Endodermal cell (in vitro differentiated cells): ENCODE measurements at regions not wholly inside any gene's neighbourhood (a gene's known extent, or its start where the extent isn't known, plus 50 kb on each side); places are given as distances from the start of the nearest gene placed in this dataset.

Experiments used
- DNase-seq: peaks from one replicate; pipeline ENCODE4 v3.0.0-alpha.2; 2017
- H3K27ac ChIP-seq: 2 replicates; pipeline ENCODE4 v1.5.1; 2013; ENCODE audit warnings: mild to moderate bottlenecking, low read depth, low read length, moderate library complexity
- H3K27me3 ChIP-seq: 2 replicates; pipeline ENCODE4 v1.6.1; 2013; ENCODE audit warnings: mild to moderate bottlenecking, low read length, moderate library complexity; ENCODE audit not compliant: insufficient read depth, control insufficient read depth, poor library complexity, severe bottlenecking
- H3K36me3 ChIP-seq: 2 replicates; pipeline ENCODE4 v1.7.0; 2013; ENCODE audit warnings: mild to moderate bottlenecking, low read length, moderate library complexity; ENCODE audit not compliant: control insufficient read depth, insufficient read depth
- H3K4me1 ChIP-seq: one replicate; pipeline ENCODE4 v1.7.0; 2013; ENCODE audit warnings: low read length; ENCODE audit not compliant: control insufficient read depth, insufficient read depth
- H3K4me3 ChIP-seq: 2 replicates; pipeline ENCODE4 v1.5.1; 2013; ENCODE audit warnings: mild to moderate bottlenecking, low read length, moderate library complexity
- H3K9ac ChIP-seq: 2 replicates; pipeline ENCODE4 v1.6.1; 2013; ENCODE audit warnings: mild to moderate bottlenecking, low read length, moderate library complexity; ENCODE audit not compliant: poor library complexity, severe bottlenecking; ENCODE audit errors: extremely low read depth
- H3K9me3 ChIP-seq: 2 replicates; pipeline ENCODE4 v1.6.1; 2013; ENCODE audit warnings: mild to moderate bottlenecking, low read length, moderate library complexity; ENCODE audit not compliant: control insufficient read depth
- H3K27ac Mint-ChIP-seq: 2 replicates; pipeline ENCODE4 v1.8.0; 2020; ENCODE audit warnings: mixed read lengths
- H3K27me3 Mint-ChIP-seq: 2 replicates; pipeline ENCODE4 v1.8.0; 2021; ENCODE audit warnings: mild to moderate bottlenecking, mixed read lengths; ENCODE audit not compliant: insufficient read depth
- H3K36me3 Mint-ChIP-seq: 2 replicates; pipeline ENCODE4 v1.8.0; 2020; ENCODE audit warnings: low read depth, mixed read lengths
- H3K4me1 Mint-ChIP-seq: 2 replicates; pipeline ENCODE4 v1.8.0; 2020; ENCODE audit warnings: mixed read lengths
- H3K4me3 Mint-ChIP-seq: 2 replicates; pipeline ENCODE4 v1.8.0; 2020; ENCODE audit warnings: mild to moderate bottlenecking, moderate library complexity, mixed read lengths
- H3K9me3 Mint-ChIP-seq: 2 replicates; pipeline ENCODE4 v1.8.0; 2020; ENCODE audit warnings: mild to moderate bottlenecking, mixed read lengths
- WGBS, 2 experiments: methylation state at CpG; one replicate each; pipeline versions ENCODE4 v1.1.5 to v1.1.7; 2013; ENCODE audit warnings: missing lambda C conversion rate in 2 of 2, mixed read lengths in 1 of 2; ENCODE audit not compliant: insufficient coverage in 1 of 2, insufficient read length in 1 of 2; 5-methylcytosine and 5-hydroxymethylcytosine counted together
- TF ChIP-seq, protein P1 (sequence below): fragments of 200-600 bp; sonication (generic); conservative IDR thresholded peaks from 2 replicates; pipeline ENCODE4 v1.5.0; 2021; ENCODE audit warnings: antibody characterized with exemption, mild to moderate bottlenecking

DNA sequence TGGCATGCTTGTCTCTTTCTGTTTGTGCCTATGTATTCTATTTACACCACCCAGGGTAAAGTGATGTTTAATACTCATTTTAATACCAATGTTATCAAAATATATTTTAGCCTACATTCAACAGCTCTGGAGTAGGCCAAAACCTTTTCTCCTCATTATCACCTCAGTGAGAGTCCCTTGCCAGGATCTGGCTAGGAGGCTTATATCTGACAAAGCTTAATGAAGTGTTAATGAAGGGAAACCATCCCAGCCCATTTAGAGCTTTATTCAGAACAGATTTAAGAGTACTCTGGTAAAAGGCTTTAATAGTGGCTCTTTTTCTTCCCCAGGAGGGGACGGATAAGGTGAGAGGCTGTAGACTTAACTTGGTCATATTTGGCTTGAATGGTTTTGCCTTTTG, 137.6 kb downstream of the GRIN2B start:
- Histone ChIP-seq H3K27me3 (peaks cover 43% of the 10 kb centered on the region), H3K36me3 (no peaks in the 10 kb centered on the region), H3K9me3 (no peaks in the 10 kb centered on the region), H3K4me1 (peaks cover 26% of the 10 kb centered on the region), H3K27ac (no peak overlapping the region), H3K9ac (no peak overlapping the region), H3K4me3 (no peak overlapping the region)
- no peak overlapping the region for H3K4me3 Mint-ChIP-seq
- TF ChIP-seq, protein P1, sequence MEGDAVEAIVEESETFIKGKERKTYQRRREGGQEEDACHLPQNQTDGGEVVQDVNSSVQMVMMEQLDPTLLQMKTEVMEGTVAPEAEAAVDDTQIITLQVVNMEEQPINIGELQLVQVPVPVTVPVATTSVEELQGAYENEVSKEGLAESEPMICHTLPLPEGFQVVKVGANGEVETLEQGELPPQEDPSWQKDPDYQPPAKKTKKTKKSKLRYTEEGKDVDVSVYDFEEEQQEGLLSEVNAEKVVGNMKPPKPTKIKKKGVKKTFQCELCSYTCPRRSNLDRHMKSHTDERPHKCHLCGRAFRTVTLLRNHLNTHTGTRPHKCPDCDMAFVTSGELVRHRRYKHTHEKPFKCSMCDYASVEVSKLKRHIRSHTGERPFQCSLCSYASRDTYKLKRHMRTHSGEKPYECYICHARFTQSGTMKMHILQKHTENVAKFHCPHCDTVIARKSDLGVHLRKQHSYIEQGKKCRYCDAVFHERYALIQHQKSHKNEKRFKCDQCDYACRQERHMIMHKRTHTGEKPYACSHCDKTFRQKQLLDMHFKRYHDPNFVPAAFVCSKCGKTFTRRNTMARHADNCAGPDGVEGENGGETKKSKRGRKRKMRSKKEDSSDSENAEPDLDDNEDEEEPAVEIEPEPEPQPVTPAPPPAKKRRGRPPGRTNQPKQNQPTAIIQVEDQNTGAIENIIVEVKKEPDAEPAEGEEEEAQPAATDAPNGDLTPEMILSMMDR = no peak
- peaks cover 55% of the 10 kb centered on the region for H3K27me3 Mint-ChIP-seq
- H3K9me3 Mint-ChIP-seq = no peaks in the 10 kb centered on the region
- no peaks in the 10 kb centered on the region for H3K36me3 Mint-ChIP-seq
- peak overlapping the region; percentile 1 for H3K27ac Mint-ChIP-seq
- H3K4me1 Mint-ChIP-seq = peaks cover 62% of the 10 kb centered on the region
- WGBS, 2 experiments = 20% methylated on average over 1 of the region's 1 CpG; no CpG with 5 or more reads in 1 of the 2 experiments
- peak; percentile 82 for DNase-seq

DNA sequence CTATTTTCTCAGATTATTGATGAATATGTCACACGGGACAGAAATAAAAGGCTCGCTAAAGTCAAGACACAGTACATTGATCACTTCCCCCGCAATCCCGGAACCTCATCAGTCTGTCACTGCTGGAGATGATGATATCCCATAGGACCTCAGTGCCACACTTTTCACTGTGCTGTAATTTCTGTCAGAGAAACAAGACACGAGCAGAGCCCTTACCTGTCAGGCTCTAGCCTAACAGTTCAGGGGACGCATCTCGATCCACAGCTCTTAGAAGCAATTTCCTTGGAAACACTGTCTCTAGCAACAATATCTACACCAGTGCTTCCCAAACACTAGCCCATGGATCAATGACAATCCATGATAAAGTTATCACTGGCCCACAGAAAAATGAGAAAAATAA, 140.0 kb downstream of the GRIN2B start:
- H3K36me3 ChIP-seq = no peaks in the 10 kb centered on the region
- TF ChIP-seq, protein P1 = no peak
- H3K27me3 Mint-ChIP-seq = peaks cover 54% of the 10 kb centered on the region
- H3K27ac Mint-ChIP-seq = no peak overlapping the region
- no peak overlapping the region for H3K4me3 ChIP-seq
- no peak for DNase-seq
- 94 to 96% methylated on average over 7 of the region's 7 CpGs for WGBS, 2 experiments
- no peaks in the 10 kb centered on the region for H3K9me3 ChIP-seq
- no peak overlapping the region for H3K4me3 Mint-ChIP-seq
- no peak overlapping the region for H3K27ac ChIP-seq
- H3K27me3 ChIP-seq = peaks cover 27% of the 10 kb centered on the region
- H3K9ac ChIP-seq = no peak overlapping the region
- no peaks in the 10 kb centered on the region for H3K36me3 Mint-ChIP-seq
- no peaks in the 10 kb centered on the region for H3K9me3 Mint-ChIP-seq
- H3K4me1 Mint-ChIP-seq = peaks cover 74% of the 10 kb centered on the region
- H3K4me1 ChIP-seq = peaks cover 34% of the 10 kb centered on the region

DNA sequence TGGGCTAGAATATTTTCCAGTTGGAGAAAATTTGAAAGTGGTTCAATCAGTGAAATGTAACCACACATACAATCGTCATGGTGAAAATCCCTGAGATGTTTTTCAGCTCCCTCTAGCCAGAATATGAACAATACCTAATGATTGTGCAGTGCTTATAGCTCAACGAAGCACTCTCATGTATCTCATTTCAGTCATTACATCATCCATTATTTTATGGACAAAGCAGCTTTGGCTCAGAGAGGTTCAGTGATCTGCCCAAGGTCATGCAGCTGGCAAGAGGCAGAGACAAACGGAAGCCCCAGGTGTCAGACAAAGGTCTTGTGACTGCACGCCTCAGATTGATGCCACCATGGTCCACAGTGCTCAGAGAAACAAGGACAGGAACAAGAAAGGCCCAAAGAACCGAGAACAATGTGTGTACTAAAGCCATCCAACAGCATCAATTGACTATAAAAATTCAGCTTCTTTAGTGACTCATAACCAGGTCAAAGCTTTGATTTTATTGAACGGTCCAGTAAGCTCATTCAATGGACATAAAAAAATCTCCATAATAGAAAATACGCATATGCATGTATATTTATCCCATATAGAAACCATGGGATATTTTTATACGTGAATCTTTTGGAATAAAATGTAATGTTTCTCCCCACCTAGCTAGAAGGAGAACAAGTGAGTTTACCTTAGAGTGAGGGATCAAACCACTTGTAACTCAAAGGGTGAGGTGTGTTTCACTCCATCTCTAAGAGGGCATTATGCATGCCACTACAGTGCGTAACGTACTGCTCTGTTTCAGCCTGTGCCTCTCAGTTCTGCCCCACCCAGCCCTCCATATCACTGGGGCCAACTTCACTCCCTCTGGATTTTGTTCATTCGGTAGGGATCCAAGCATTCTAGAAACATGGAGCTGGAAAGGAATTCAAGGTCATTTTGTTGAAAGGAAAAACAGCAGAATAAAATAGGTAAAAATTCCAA, 141.8 kb downstream of the GRIN2B start:
- no peaks in the 10 kb centered on the region for H3K36me3 Mint-ChIP-seq
- peaks cover 68% of the 10 kb centered on the region for H3K4me1 Mint-ChIP-seq
- H3K27me3 Mint-ChIP-seq = peaks cover 59% of the 10 kb centered on the region
- H3K27me3 ChIP-seq = peaks cover 18% of the 10 kb centered on the region
- TF ChIP-seq, protein P1 = no peak
- H3K27ac Mint-ChIP-seq = no peak overlapping the region
- peaks cover 23% of the 10 kb centered on the region for H3K4me1 ChIP-seq
- no peaks in the 10 kb centered on the region for H3K36me3 ChIP-seq
- H3K4me3 Mint-ChIP-seq = no peak overlapping the region
- 93 to 100% methylated on average over 6 to 11 of the region's 11 CpGs for WGBS, 2 experiments
- H3K9me3 Mint-ChIP-seq = no peaks in the 10 kb centered on the region
- H3K4me3 ChIP-seq = no peak overlapping the region
- no peaks in the 10 kb centered on the region for H3K9me3 ChIP-seq
- no peak overlapping the region for H3K27ac ChIP-seq
- DNase-seq = no peak
- no peak overlapping the region for H3K9ac ChIP-seq
